ENCODE measurements at regions not wholly inside any gene's neighbourhood (a gene's known extent, or its start where the extent isn't known, plus 50 kb on each side); places are given as distances from the start of the nearest gene placed in this dataset.

DNA sequence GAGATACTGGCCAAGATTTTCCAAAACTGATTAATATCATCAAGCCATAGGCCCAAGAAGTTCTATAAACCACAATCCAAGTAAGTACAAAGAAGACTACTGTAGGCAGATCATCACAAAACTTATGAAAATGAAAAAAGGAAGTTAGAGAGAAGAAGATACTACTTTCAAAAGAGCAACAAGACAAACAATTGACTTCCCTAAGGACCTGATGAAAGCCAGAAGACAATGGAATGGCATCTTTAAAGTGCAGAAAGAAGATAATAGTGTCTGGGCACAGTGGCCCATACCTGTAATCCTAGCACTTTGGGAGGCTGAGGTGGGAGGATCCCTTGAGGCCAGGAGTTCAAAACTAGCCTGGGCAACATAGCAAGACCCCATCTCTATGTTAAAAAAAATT, 243.1 kb downstream of the PRDM2 start:
- Histone ChIP-seq H3K9me3 (ENCODE audit: low read depth, low read length, poor library complexity, severe bottlenecking) (peaks cover 10% of the 10 kb centered on the region), H3K4me3 (ENCODE audit: low read depth, low read length, poor library complexity, severe bottlenecking) (no peak overlapping the region), H3K4me1 (ENCODE audit: insufficient read depth, low read length, poor library complexity, severe bottlenecking) (no peaks in the 10 kb centered on the region), H3K27me3 (replicated peaks; ENCODE audit: insufficient read depth, low read depth, low read length, poor library complexity) (no peaks in the 10 kb centered on the region), H3K27ac (ENCODE audit: low read depth, low read length, poor library complexity, severe bottlenecking) (no peak overlapping the region), H3K36me3 (ENCODE audit: insufficient read depth, low read length, poor library complexity, severe bottlenecking) (no peaks in the 10 kb centered on the region)
- no peak for DNase-seq (ENCODE audit: low spot score)
- BruUV-seq (replicated peaks), result no TSS peak
- intact Hi-C loops (cut with micrococcal nuclease; ENCODE audit: unreplicated experiment), result no loop called here
- CTCF ChIA-PET, result no interaction called here
- TF ChIP-seq, protein P1, sequence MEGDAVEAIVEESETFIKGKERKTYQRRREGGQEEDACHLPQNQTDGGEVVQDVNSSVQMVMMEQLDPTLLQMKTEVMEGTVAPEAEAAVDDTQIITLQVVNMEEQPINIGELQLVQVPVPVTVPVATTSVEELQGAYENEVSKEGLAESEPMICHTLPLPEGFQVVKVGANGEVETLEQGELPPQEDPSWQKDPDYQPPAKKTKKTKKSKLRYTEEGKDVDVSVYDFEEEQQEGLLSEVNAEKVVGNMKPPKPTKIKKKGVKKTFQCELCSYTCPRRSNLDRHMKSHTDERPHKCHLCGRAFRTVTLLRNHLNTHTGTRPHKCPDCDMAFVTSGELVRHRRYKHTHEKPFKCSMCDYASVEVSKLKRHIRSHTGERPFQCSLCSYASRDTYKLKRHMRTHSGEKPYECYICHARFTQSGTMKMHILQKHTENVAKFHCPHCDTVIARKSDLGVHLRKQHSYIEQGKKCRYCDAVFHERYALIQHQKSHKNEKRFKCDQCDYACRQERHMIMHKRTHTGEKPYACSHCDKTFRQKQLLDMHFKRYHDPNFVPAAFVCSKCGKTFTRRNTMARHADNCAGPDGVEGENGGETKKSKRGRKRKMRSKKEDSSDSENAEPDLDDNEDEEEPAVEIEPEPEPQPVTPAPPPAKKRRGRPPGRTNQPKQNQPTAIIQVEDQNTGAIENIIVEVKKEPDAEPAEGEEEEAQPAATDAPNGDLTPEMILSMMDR (conservative IDR thresholded peaks at IDR 0.05; ENCODE audit: low read depth, low read length), result no peak
- TF ChIP-seq EZH2 (IDR thresholded peaks at IDR 0.05; ENCODE audit: borderline replicate concordance, low read depth, low read length, poor library complexity, severe bottlenecking), result no peak
- POLR2A ChIA-PET (ENCODE audit: low non-redundant PET), result no interaction called here

DNA sequence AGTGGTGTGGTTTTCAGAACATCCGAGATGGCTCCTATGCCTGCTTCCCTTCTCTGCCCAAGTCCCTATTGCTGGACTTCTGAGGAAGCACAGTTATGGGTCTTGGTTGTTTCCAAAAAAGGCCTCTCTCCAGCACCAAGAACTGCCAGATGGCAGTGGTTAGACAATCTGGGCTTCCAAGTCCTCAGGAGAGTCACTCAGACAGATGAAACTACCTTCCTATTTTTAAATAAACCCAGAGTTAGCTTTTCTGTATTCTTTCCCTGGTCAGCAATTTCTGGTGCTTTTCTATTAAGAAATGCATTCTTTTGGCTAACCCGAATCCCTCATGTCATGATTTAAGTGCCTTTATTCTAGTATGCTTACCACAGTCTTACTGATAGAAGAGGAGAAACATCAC, 245.9 kb downstream of the PRDM2 start:
- peaks cover 10% of the 10 kb centered on the region for H3K9me3 ChIP-seq (ENCODE audit: low read depth, low read length, poor library complexity, severe bottlenecking)
- ChIA-PET POLR2A (ENCODE audit: low non-redundant PET) (no interaction called here), CTCF (no interaction called here)
- H3K4me1 ChIP-seq (ENCODE audit: insufficient read depth, low read length, poor library complexity, severe bottlenecking), result peaks cover 11% of the 10 kb centered on the region
- H3K27ac ChIP-seq (ENCODE audit: low read depth, low read length, poor library complexity, severe bottlenecking), result no peak overlapping the region
- intact Hi-C loops (cut with micrococcal nuclease; ENCODE audit: unreplicated experiment), result no loop called here
- TF ChIP-seq, protein P1 (conservative IDR thresholded peaks at IDR 0.05; ENCODE audit: low read depth, low read length), result no peak
- TF ChIP-seq EZH2 (IDR thresholded peaks at IDR 0.05; ENCODE audit: borderline replicate concordance, low read depth, low read length, poor library complexity, severe bottlenecking), result no peak
- H3K27me3 ChIP-seq (replicated peaks; ENCODE audit: insufficient read depth, low read depth, low read length, poor library complexity), result no peaks in the 10 kb centered on the region
- no TSS peak for BruUV-seq (replicated peaks)
- no peak for DNase-seq (ENCODE audit: low spot score)
- H3K36me3 ChIP-seq (ENCODE audit: insufficient read depth, low read length, poor library complexity, severe bottlenecking), result no peaks in the 10 kb centered on the region
- H3K4me3 ChIP-seq (ENCODE audit: low read depth, low read length, poor library complexity, severe bottlenecking), result no peak overlapping the region

DNA sequence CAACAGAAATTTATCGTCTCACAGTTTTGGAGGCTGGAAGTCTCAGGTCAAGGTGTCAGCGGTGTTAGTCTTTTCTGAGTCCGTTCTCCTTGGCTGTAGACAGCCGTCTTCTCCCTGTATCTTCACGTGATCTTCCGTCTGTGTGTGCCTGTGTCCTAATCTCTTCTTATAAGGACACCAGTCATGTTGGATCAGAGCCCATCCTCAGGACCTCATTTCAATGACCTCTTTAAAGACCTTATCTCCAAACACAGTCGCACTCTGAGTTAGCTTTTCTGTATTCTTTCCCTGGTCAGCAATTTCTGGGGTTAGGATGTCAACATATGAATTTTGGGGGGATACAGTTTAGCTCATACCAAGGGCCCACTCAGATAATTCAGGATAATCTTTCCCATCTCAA, 247.7 kb downstream of the PRDM2 start:
- intact Hi-C loops (cut with micrococcal nuclease; ENCODE audit: unreplicated experiment), result no loop called here
- TF ChIP-seq, protein P1 (conservative IDR thresholded peaks at IDR 0.05; ENCODE audit: low read depth, low read length), result no peak
- H3K4me1 ChIP-seq (ENCODE audit: insufficient read depth, low read length, poor library complexity, severe bottlenecking), result peaks cover 18% of the 10 kb centered on the region
- ChIA-PET CTCF (no interaction called here), POLR2A (ENCODE audit: low non-redundant PET) (no interaction called here)
- no peak overlapping the region for H3K4me3 ChIP-seq (ENCODE audit: low read depth, low read length, poor library complexity, severe bottlenecking)
- peaks cover 8% of the 10 kb centered on the region for H3K9me3 ChIP-seq (ENCODE audit: low read depth, low read length, poor library complexity, severe bottlenecking)
- H3K27me3 ChIP-seq (replicated peaks; ENCODE audit: insufficient read depth, low read depth, low read length, poor library complexity), result no peaks in the 10 kb centered on the region
- H3K27ac ChIP-seq (ENCODE audit: low read depth, low read length, poor library complexity, severe bottlenecking), result no peak overlapping the region
- no peak for DNase-seq (ENCODE audit: low spot score)
- BruUV-seq (replicated peaks), result no TSS peak
- no peaks in the 10 kb centered on the region for H3K36me3 ChIP-seq (ENCODE audit: insufficient read depth, low read length, poor library complexity, severe bottlenecking)

Measured in A673 (cell line).